GM23338 (cell line): ENCODE measurements at regions not wholly inside any gene's neighbourhood (a gene's known extent, or its start where the extent isn't known, plus 50 kb on each side); places are given as distances from the start of the nearest gene placed in this dataset.

ENCODE experiments used
- ATAC-seq: fragments of 200-7000 bp; cut with Tn5 transposase; 3 replicates; pipeline ENCODE4 v1.9.1; 2020
- DNase-seq: peaks from one replicate; pipeline ENCODE4 v3.0.0-alpha.2; 2015; ENCODE audit warnings: low spot score
- H2AFZ ChIP-seq: fragments of 200-600 bp; sonication (generic); 2 replicates; pipeline ENCODE4 v1.8.0; 2016; ENCODE audit warnings: antibody characterized with exemption, mild to moderate bottlenecking, moderate library complexity
- H3F3A ChIP-seq: fragments of 200-600 bp; sonication (generic); replicated peaks from 2 replicates; pipeline ENCODE4 v1.8.0; 2017; ENCODE audit warnings: antibody characterized with exemption, mixed run types, low read depth
- H3K27ac ChIP-seq: fragments of 200-600 bp; sonication (generic); 2 replicates; pipeline ENCODE4 v1.6.1; 2016; ENCODE audit warnings: low read depth
- H3K27me3 ChIP-seq: fragments of 200-600 bp; sonication (generic); 2 replicates; pipeline ENCODE4 v1.8.0; 2016; ENCODE audit warnings: mild to moderate bottlenecking, mixed run types, moderate library complexity; ENCODE audit not compliant: insufficient read depth
- H3K36me3 ChIP-seq: fragments of 200-600 bp; sonication (generic); 2 replicates; pipeline ENCODE4 v1.8.0; 2016; ENCODE audit warnings: mild to moderate bottlenecking; ENCODE audit not compliant: insufficient read depth
- H3K4me1 ChIP-seq: fragments of 200-600 bp; sonication (generic); 2 replicates; pipeline ENCODE4 v1.8.0; 2016; ENCODE audit warnings: mild to moderate bottlenecking, moderate library complexity; ENCODE audit not compliant: insufficient read depth
- H3K4me2 ChIP-seq: fragments of 200-600 bp; sonication (generic); 2 replicates; pipeline ENCODE4 v1.7.1; 2017; ENCODE audit warnings: mixed run types
- H3K4me3 ChIP-seq: fragments of 200-600 bp; sonication (generic); 2 replicates; pipeline ENCODE4 v1.6.1; 2016; ENCODE audit warnings: mixed run types
- H3K79me2 ChIP-seq: fragments of 200-600 bp; sonication (generic); replicated peaks from 2 replicates; pipeline ENCODE4 v1.8.0; 2017; ENCODE audit warnings: mild to moderate bottlenecking; ENCODE audit not compliant: insufficient read depth
- H3K9me2 ChIP-seq: fragments of 200-600 bp; sonication (generic); 2 replicates; pipeline ENCODE4 v1.8.0; 2017; ENCODE audit not compliant: insufficient read depth
- H4K20me1 ChIP-seq: fragments of 200-600 bp; sonication (generic); replicated peaks from 2 replicates; pipeline ENCODE4 v1.8.0; 2017; ENCODE audit warnings: mild to moderate bottlenecking; ENCODE audit not compliant: insufficient read depth
- H3K27ac Mint-ChIP-seq: 2 replicates; pipeline ENCODE4 v1.8.0; 2020; ENCODE audit warnings: inconsistent platforms, mild to moderate bottlenecking, moderate library complexity, mixed read lengths
- H3K27me3 Mint-ChIP-seq: 3 replicates; pipeline ENCODE4 v1.8.0; 2022; ENCODE audit warnings: low read depth, mild to moderate bottlenecking, moderate library complexity, mixed read lengths, inconsistent platforms; ENCODE audit not compliant: insufficient read depth, poor library complexity
- H3K36me3 Mint-ChIP-seq: 3 replicates; pipeline ENCODE4 v1.8.0; 2021; ENCODE audit warnings: low read depth, mild to moderate bottlenecking, inconsistent platforms, moderate library complexity, mixed read lengths
- H3K4me1 Mint-ChIP-seq: 3 replicates; pipeline ENCODE4 v1.8.0; 2020; ENCODE audit warnings: mild to moderate bottlenecking, inconsistent platforms, mixed read lengths
- H3K4me3 Mint-ChIP-seq: 3 replicates; pipeline ENCODE4 v1.8.0; 2021; ENCODE audit warnings: moderate library complexity, mild to moderate bottlenecking, inconsistent platforms, mixed read lengths
- H3K9me3 Mint-ChIP-seq: 3 replicates; pipeline ENCODE4 v1.8.0; 2020; ENCODE audit warnings: moderate library complexity, mild to moderate bottlenecking, inconsistent platforms, mixed read lengths
- CTCF ChIP-seq, 2 experiments: fragments of 200-600 bp in 1 of 2; sonication (generic) in 1 of 2; conservative IDR thresholded peaks; 2 replicates each; pipeline versions ENCODE4 v1.5.1 to v1.6.1; 2016 to 2017; ENCODE audit warnings: antibody characterized with exemption in 2 of 2, low read depth in 2 of 2, mild to moderate bottlenecking in 2 of 2, moderate library complexity in 1 of 2
- ETS1 ChIP-seq: IDR thresholded peaks from 2 replicates; pipeline ENCODE4 v1.6.1; 2016; ENCODE audit warnings: antibody characterized with exemption
- POLR2AphosphoS5 ChIP-seq: IDR thresholded peaks from 2 replicates; pipeline ENCODE4 v1.6.1; 2016; ENCODE audit warnings: antibody characterized with exemption, low read depth
- ZNF331 ChIP-seq: fragments of 250-450 bp; sonication (Bioruptor Pico); IDR thresholded peaks from 2 replicates; pipeline ENCODE4 v1.5.0; 2020; ENCODE audit warnings: low read depth, mild to moderate bottlenecking, moderate library complexity
- ZNF462 ChIP-seq: fragments of 250-450 bp; sonication (Bioruptor Pico); IDR thresholded peaks from 2 replicates; pipeline ENCODE4 v1.5.0; 2020; ENCODE audit warnings: mild to moderate bottlenecking, moderate library complexity

GRCh38 chr1:116841569-116842344, 68.0 kb upstream of the PTGFRN start (continued):
- TF ChIP-seq ZNF462, result no peak
- TF ChIP-seq ETS1, result no peak

GRCh38 chr1:116842654-116843053, 67.1 kb upstream of the PTGFRN start:
- H3K4me3 Mint-ChIP-seq, result no peak overlapping the region

More at GRCh38 chr1:116842654-116843053, 67.1 kb upstream of the PTGFRN start:
- no peaks in the 10 kb centered on the region for H3K27me3 ChIP-seq
- H2AFZ ChIP-seq, result no peak overlapping the region
- no peaks in the 10 kb centered on the region for H3K79me2 ChIP-seq
- H3K4me1 ChIP-seq, result no peaks in the 10 kb centered on the region
- no peaks in the 10 kb centered on the region for H3F3A ChIP-seq
- H3K27ac ChIP-seq, result no peak overlapping the region
- peaks cover 3% of the 10 kb centered on the region for H3K27me3 Mint-ChIP-seq
- ATAC-seq (peak; percentile 29; the same call in 1 of the 3 replicates), DNase-seq (peak; percentile 37)
- no peak overlapping the region; the same call in 1 of the 2 replicates for H3K27ac Mint-ChIP-seq
- H3K9me3 Mint-ChIP-seq, result peaks cover 17% of the 10 kb centered on the region
- no peak overlapping the region for H3K4me2 ChIP-seq
- no peaks in the 10 kb centered on the region for H4K20me1 ChIP-seq
- peaks cover 6% of the 10 kb centered on the region for H3K36me3 Mint-ChIP-seq
- H3K4me3 ChIP-seq, result no peak overlapping the region
- no peaks in the 10 kb centered on the region for H3K4me1 Mint-ChIP-seq
- H3K36me3 ChIP-seq, result 0 out of 2 replicates have a peak, but pooled peaks cover 4% of the 10 kb centered on the region
- 0 out of 2 replicates have a peak, but pooled peaks cover 2% of the 10 kb centered on the region for H3K9me2 ChIP-seq
- TF ChIP-seq POLR2AphosphoS5 (no peak), ZNF331 (CRISPR knock-in tag) (no peak), CTCF (conservative IDR thresholded peaks at IDR 0.05; ENCODE audit: low read depth in 2 of 2) (peak; percentile 17 to 51; a peak in 2 of 4 replicates)
